HepG2 (cell line): ENCODE measurements at regions not wholly inside any gene's neighbourhood (a gene's known extent, or its start where the extent isn't known, plus 50 kb on each side); places are given as distances from the start of the nearest gene placed in this dataset.
A peak's percentile ranks its signal among the peaks of the same experiment; 100 is the strongest.

ENCODE experiments used
- ATAC-seq: fragments of 200-7000 bp; cut with Tn5 transposase; 3 replicates; pipeline ENCODE4 v1.9.1; 2020; ENCODE audit warnings: mild to moderate bottlenecking, moderate library complexity
- BruUV-seq: library from RNA; stranded (reverse); fragments of 400-500 nt; replicated peaks from 2 replicates; lab custom pipeline; 2021; lab: Mats Ljungman, UMichigan
- CTCF ChIA-PET: fragments of 300-600 bp; formaldehyde crosslinking; extraction: SDS; loops from one replicate; lab custom pipeline; 2021; ENCODE audit warnings: low total read pairs, inconsistent platforms, low intra/inter-chr PET ratio; lab: Yijun Ruan, JAX
- POLR2A ChIA-PET: fragments of 350-600 bp; sonication (Branson Sonifier 250); formaldehyde crosslinking; loops from one replicate; lab custom pipeline; 2020; ENCODE audit warnings: antibody characterized with exemption, inconsistent platforms; lab: Yijun Ruan, JAX
- DNase-seq: peaks from one replicate; pipeline ENCODE4 v3.0.0-alpha.2; 2015; ENCODE audit warnings: low spot score
- FAIRE-seq: peaks from 3 replicates; lab custom pipeline; 2011; peaks lifted over from hg19 to GRCh38; lab: Jason Lieb, UNC
- H2AFZ ChIP-seq: one replicate; pipeline ENCODE4 v1.6.1; 2011; ENCODE audit warnings: low read length, inconsistent platforms
- H3K27ac ChIP-seq: fragments of 300-600 bp; 3 replicates; pipeline ENCODE4 v1.8.0; 2011; ENCODE audit warnings: mixed run types, mild to moderate bottlenecking, mixed read lengths, low read length, inconsistent platforms; ENCODE audit not compliant: insufficient read depth; ENCODE audit errors: extremely low read length
- H3K27me3 ChIP-seq, 2 experiments: fragments of 200-600 bp in 1 of 2; 2 replicates in 1 of 2; 3 replicates in 1 of 2; pipeline versions ENCODE4 v1.6.0 to v1.8.0; 2011; ENCODE audit warnings: low read length in 2 of 2, mild to moderate bottlenecking in 2 of 2, moderate library complexity in 2 of 2, inconsistent platforms in 1 of 2; ENCODE audit not compliant: insufficient read depth in 2 of 2, control insufficient read depth in 1 of 2
- H3K36me3 ChIP-seq, 2 experiments: fragments of 200-600 bp in 1 of 2; replicated peaks in 1 of 2; 2 replicates in 1 of 2; 3 replicates in 1 of 2; pipeline versions ENCODE4 v1.5.1 to v1.8.0; 2011; ENCODE audit warnings: low read length in 2 of 2, inconsistent platforms in 1 of 2; ENCODE audit not compliant: insufficient read depth in 2 of 2, control insufficient read depth in 1 of 2
- H3K4me1 ChIP-seq: 2 replicates; pipeline ENCODE4 v1.5.1; 2012; ENCODE audit warnings: low read length, inconsistent platforms; ENCODE audit not compliant: insufficient read depth
- H3K4me2 ChIP-seq: 2 replicates; pipeline ENCODE4 v1.6.0; 2011; ENCODE audit warnings: low read depth, low read length, inconsistent platforms
- H3K4me3 ChIP-seq, 3 experiments: fragments of 200-600 bp in 1 of 3; sonication (generic), shearing (Covaris generic) in 1 of 3; replicated peaks in 1 of 3; 2 replicates each; pipeline ENCODE4 v1.5.1; 2011 to 2016; ENCODE audit warnings: low read length in 3 of 3, inconsistent platforms in 2 of 3, low read depth in 2 of 3, mild to moderate bottlenecking in 2 of 3, control low read depth in 1 of 3, mixed read lengths in 1 of 3; ENCODE audit not compliant: insufficient read depth in 1 of 3
- H3K79me2 ChIP-seq: one replicate; pipeline ENCODE4 v1.6.1; 2011; ENCODE audit warnings: low read length, inconsistent platforms; ENCODE audit not compliant: insufficient read depth
- H3K9ac ChIP-seq: 2 replicates; pipeline ENCODE4 v1.6.0; 2011; ENCODE audit warnings: mild to moderate bottlenecking, low read depth, low read length, inconsistent platforms; ENCODE audit not compliant: insufficient read depth
- H3K9me3 ChIP-seq: 2 replicates; pipeline ENCODE4 v1.5.1; 2012; ENCODE audit warnings: mild to moderate bottlenecking, low read length
- H4K20me1 ChIP-seq: 2 replicates; pipeline ENCODE4 v1.6.0; 2011; ENCODE audit warnings: inconsistent platforms, mild to moderate bottlenecking, low read length, moderate library complexity; ENCODE audit not compliant: insufficient read depth
- CEBPZ ChIP-seq: IDR thresholded peaks from 2 replicates; pipeline ENCODE4 v1.6.1; 2012; ENCODE audit warnings: low read length, improper control_type of control experiment
- EED ChIP-seq: sonication (generic); formaldehyde crosslinking; IDR thresholded peaks from 2 replicates; pipeline ENCODE4 v1.5.0; 2020; ENCODE audit warnings: mild to moderate bottlenecking, missing genetic modification reagents
- FOXO1 ChIP-seq: sonication (generic); formaldehyde crosslinking; IDR thresholded peaks from 2 replicates; pipeline ENCODE4 v1.4.0; 2020; ENCODE audit warnings: missing genetic modification reagents
- HNRNPUL1 ChIP-seq: fragments of 200-400 bp; formaldehyde crosslinking; IDR thresholded peaks from 2 replicates; pipeline ENCODE4 v1.6.1; 2017; ENCODE audit warnings: low read depth, mild to moderate bottlenecking, low read length, moderate library complexity
- MAFF ChIP-seq: IDR thresholded peaks from 2 replicates; pipeline ENCODE4 v1.6.1; 2011; ENCODE audit warnings: low read depth, low read length, improper control_type of control experiment
- MAFK ChIP-seq, 2 experiments: IDR thresholded peaks in 1 of 2; conservative IDR thresholded peaks in 1 of 2; 2 replicates each; pipeline ENCODE4 v1.6.1; 2011; ENCODE audit warnings: improper control_type of control experiment in 2 of 2, low read length in 2 of 2
- MATR3 ChIP-seq: sonication (generic); formaldehyde crosslinking; IDR thresholded peaks from 2 replicates; pipeline ENCODE4 v1.4.0; 2020; ENCODE audit warnings: missing genetic modification reagents
- MED8 ChIP-seq: sonication (generic); formaldehyde crosslinking; IDR thresholded peaks from 2 replicates; pipeline ENCODE4 v1.8.1; 2023; ENCODE audit warnings: mild to moderate bottlenecking, missing genetic modification reagents; ENCODE audit not compliant: insufficient replicate concordance
- PCBP2 ChIP-seq: fragments of 200-400 bp; formaldehyde crosslinking; optimal IDR thresholded peaks from 2 replicates; pipeline ENCODE3; 2018; ENCODE audit warnings: low read length, low read depth; ENCODE audit not compliant: poor library complexity, severe bottlenecking
- SMAD3 ChIP-seq: sonication (generic); formaldehyde crosslinking; IDR thresholded peaks from 2 replicates; pipeline ENCODE4 v1.4.0; 2020; ENCODE audit warnings: missing genetic modification reagents
- SOX5 ChIP-seq: IDR thresholded peaks from 2 replicates; pipeline ENCODE4 v1.6.1; 2016; ENCODE audit warnings: borderline replicate concordance
- TARDBP ChIP-seq: sonication (generic); formaldehyde crosslinking; IDR thresholded peaks from 2 replicates; pipeline ENCODE4 v1.8.0; 2022; ENCODE audit warnings: mild to moderate bottlenecking, missing genetic modification reagents
- YEATS2 ChIP-seq: sonication (generic); formaldehyde crosslinking; IDR thresholded peaks from 2 replicates; pipeline ENCODE4 v1.4.0; 2020; ENCODE audit warnings: missing genetic modification reagents, borderline replicate concordance
- ZNF205 ChIP-seq: IDR thresholded peaks from 2 replicates; pipeline ENCODE4 v1.6.1; 2018; ENCODE audit warnings: missing biosample characterization, missing genetic modification reagents
- ZNF33A ChIP-seq: sonication (generic); formaldehyde crosslinking; IDR thresholded peaks from 2 replicates; pipeline ENCODE4 v1.5.1; 2020; ENCODE audit warnings: missing genetic modification reagents, mild to moderate bottlenecking, moderate library complexity, borderline replicate concordance
- ZNF550 ChIP-seq: sonication (generic); formaldehyde crosslinking; IDR thresholded peaks from 2 replicates; pipeline ENCODE4 v1.4.0; 2020; ENCODE audit warnings: mild to moderate bottlenecking, missing genetic modification reagents, borderline replicate concordance
- in situ Hi-C: cut with HindIII; loops from 2 replicates; pipeline ENCODE4 v1.10.0; 2017; ENCODE audit warnings: low pct_unique_long_range_greater_than_20kb; ENCODE audit not compliant: extremely low pct_ligation_motif_present
- intact Hi-C: fragments of 100-400 bp; cut with micrococcal nuclease; formaldehyde crosslinking; loops from one replicate; pipeline ENCODE4 v1.10.0; 2022; ENCODE audit not compliant: unreplicated experiment

GRCh38 chr21:28144089-28144488 is 848.6 kb downstream of the LTN1 start:
- Histone ChIP-seq H3K27me3 (no peaks in the 10 kb centered on the region), H4K20me1 (no peaks in the 10 kb centered on the region), H3K9me3 (peaks cover 66% of the 10 kb centered on the region), H3K79me2 (no peaks in the 10 kb centered on the region), H3K9ac (no peak overlapping the region), H3K36me3 (no peaks in the 10 kb centered on the region), H3K4me3 (no peak overlapping the region), H2AFZ (no peak overlapping the region), H3K4me2 (no peak overlapping the region), H3K27ac (no peak overlapping the region), H3K4me1 (no peaks in the 10 kb centered on the region)
- ATAC-seq (no peak), DNase-seq (no peak), FAIRE-seq (no peak)
- TF ChIP-seq ZNF550 = no peak
- TF ChIP-seq PCBP2 = no peak
- TF ChIP-seq MED8 (CRISPR knock-in tag) = no peak
- peak; percentile 18 to 69; a peak in 2 of 4 replicates for TF ChIP-seq MAFK (conservative IDR thresholded peaks at IDR 0.05 in 1 of 2, IDR thresholded peaks at IDR 0.05 in 1 of 2; ENCODE audit: low read length in 2 of 2)
- TF ChIP-seq MAFF = peak; percentile 39; the same call in 1 of the 2 replicates
- no peak for TF ChIP-seq ZNF205 (CRISPR knock-in tag)
- in situ Hi-C loops (no loop called here), intact Hi-C loops (no loop called here)
- ChIA-PET CTCF (no interaction called here), POLR2A (no interaction called here)
- BruUV-seq = no TSS peak

- CTCF ChIA-PET = no interaction called here
- H3K4me3 ChIP-seq = no peak overlapping the region
- no peak overlapping the region for H2AFZ ChIP-seq
- DNase-seq (no peak), ATAC-seq (no peak), FAIRE-seq (no peak)
- no peaks in the 10 kb centered on the region for H3K79me2 ChIP-seq
- POLR2A ChIA-PET = no interaction called here
- no peak overlapping the region for H3K27ac ChIP-seq
- no peaks in the 10 kb centered on the region for H3K4me1 ChIP-seq
- no peak overlapping the region for H3K4me2 ChIP-seq
- no peak overlapping the region for H3K9ac ChIP-seq
- BruUV-seq = no TSS peak
- H3K9me3 ChIP-seq = peaks cover 63% of the 10 kb centered on the region
- H3K27me3 ChIP-seq = no peaks in the 10 kb centered on the region
- intact Hi-C loops (no loop called here), in situ Hi-C loops (no loop called here)
- no peaks in the 10 kb centered on the region for H3K36me3 ChIP-seq
- no peaks in the 10 kb centered on the region for H4K20me1 ChIP-seq
- TF ChIP-seq EED (no peak), MAFK (conservative IDR thresholded peaks at IDR 0.05 in 1 of 2, IDR thresholded peaks at IDR 0.05 in 1 of 2; ENCODE audit: low read length in 2 of 2) (no peak), SOX5 (CRISPR knock-in tag) (no peak), HNRNPUL1 (no peak), CEBPZ (no peak), ZNF33A (CRISPR knock-in tag) (no peak), FOXO1 (CRISPR knock-in tag) (no peak), MATR3 (CRISPR knock-in tag) (no peak), TARDBP (CRISPR knock-in tag) (no peak), SMAD3 (no peak), YEATS2 (no peak)
These were observed 850.0 kb downstream of the LTN1 start for GRCh38 chr21:28142697-28143096.
